ENCODE measurements at regions not wholly inside any gene's neighbourhood (a gene's known extent, or its start where the extent isn't known, plus 50 kb on each side); places are given as distances from the start of the nearest gene placed in this dataset.
"Not testable (repeated sequence)": the region's sequence is repeated elsewhere in the genome, so short reads cannot be mapped to it uniquely, and the experiment has no call there.

- Mint-ChIP-seq H3K4me1 (no peaks in the 10 kb centered on the region), H3K36me3 (no peaks in the 10 kb centered on the region), H3K4me3 (no peak overlapping the region), H3K27me3 (ENCODE audit: insufficient read depth, low read depth) (no peaks in the 10 kb centered on the region), H3K27ac (no peak overlapping the region), H3K9me3 (peaks cover 4% of the 10 kb centered on the region)
- Histone ChIP-seq H3K9ac (no peak overlapping the region), H4K20me1 (ENCODE audit: low read depth) (no peaks in the 10 kb centered on the region), H3K4me3 (no peak overlapping the region), H3K27me3 (no peaks in the 10 kb centered on the region), H3K27ac (no peak overlapping the region), H3K4me1 (no peaks in the 10 kb centered on the region), H3F3A (ENCODE audit: low read depth) (no peaks in the 10 kb centered on the region), H3K4me2 (no peak overlapping the region), H3K36me3 (no peaks in the 10 kb centered on the region), H3K79me2 (ENCODE audit: low read depth) (no peaks in the 10 kb centered on the region), H2AFZ (replicated peaks) (no peak overlapping the region), H3K9me3 (ENCODE audit: low read depth) (peaks cover 3% of the 10 kb centered on the region)
- TF ChIP-seq EZH2phosphoT487 (IDR thresholded peaks at IDR 0.05) = no peak
- TF ChIP-seq EZH2 (IDR thresholded peaks at IDR 0.05) = no peak
- TF ChIP-seq, protein P1, sequence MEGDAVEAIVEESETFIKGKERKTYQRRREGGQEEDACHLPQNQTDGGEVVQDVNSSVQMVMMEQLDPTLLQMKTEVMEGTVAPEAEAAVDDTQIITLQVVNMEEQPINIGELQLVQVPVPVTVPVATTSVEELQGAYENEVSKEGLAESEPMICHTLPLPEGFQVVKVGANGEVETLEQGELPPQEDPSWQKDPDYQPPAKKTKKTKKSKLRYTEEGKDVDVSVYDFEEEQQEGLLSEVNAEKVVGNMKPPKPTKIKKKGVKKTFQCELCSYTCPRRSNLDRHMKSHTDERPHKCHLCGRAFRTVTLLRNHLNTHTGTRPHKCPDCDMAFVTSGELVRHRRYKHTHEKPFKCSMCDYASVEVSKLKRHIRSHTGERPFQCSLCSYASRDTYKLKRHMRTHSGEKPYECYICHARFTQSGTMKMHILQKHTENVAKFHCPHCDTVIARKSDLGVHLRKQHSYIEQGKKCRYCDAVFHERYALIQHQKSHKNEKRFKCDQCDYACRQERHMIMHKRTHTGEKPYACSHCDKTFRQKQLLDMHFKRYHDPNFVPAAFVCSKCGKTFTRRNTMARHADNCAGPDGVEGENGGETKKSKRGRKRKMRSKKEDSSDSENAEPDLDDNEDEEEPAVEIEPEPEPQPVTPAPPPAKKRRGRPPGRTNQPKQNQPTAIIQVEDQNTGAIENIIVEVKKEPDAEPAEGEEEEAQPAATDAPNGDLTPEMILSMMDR (IDR thresholded peaks at IDR 0.05) = no peak
- no peak for DNase-seq (ENCODE audit: low spot score)
These were observed 164.2 kb upstream of the SPANXN4 start for GRCh38 chrX:142861557-142861956.

DNA sequence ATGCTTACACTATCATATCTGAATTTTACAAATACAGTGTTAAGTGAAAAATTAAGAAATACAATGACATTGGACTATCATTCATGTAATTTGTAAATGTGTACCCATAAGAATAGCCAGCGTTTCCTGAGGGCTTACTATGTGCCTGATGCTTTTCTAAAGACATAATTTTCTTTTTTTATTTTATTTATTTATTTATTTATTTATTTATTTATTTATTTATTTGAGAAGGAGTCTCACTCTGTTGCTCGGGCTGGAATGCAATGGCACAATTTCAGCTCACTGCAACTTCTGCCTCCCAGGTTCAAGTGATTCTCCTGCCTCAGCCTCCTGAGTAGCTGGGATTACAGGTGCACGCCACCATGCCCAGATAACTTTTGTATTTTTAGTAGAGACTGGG is 159.5 kb upstream of the SPANXN4 start:
- not testable (repeated sequence) for H3K9ac ChIP-seq; H3K4me1 ChIP-seq; H3K27ac ChIP-seq; DNase-seq (ENCODE audit: low spot score); H3K27ac Mint-ChIP-seq; H3F3A ChIP-seq (ENCODE audit: low read depth); H3K4me3 Mint-ChIP-seq; H3K27me3 Mint-ChIP-seq (ENCODE audit: insufficient read depth, low read depth); H3K36me3 ChIP-seq; H2AFZ ChIP-seq (replicated peaks); H3K27me3 ChIP-seq; H3K4me2 ChIP-seq; H3K4me1 Mint-ChIP-seq; H3K36me3 Mint-ChIP-seq; H3K9me3 ChIP-seq (ENCODE audit: low read depth); H3K4me3 ChIP-seq; H4K20me1 ChIP-seq (ENCODE audit: low read depth); H3K79me2 ChIP-seq (ENCODE audit: low read depth)
- H3K9me3 Mint-ChIP-seq = peaks cover 14% of the 10 kb centered on the region

GRCh38 chrX:142873214-142873613 is 152.5 kb upstream of the SPANXN4 start:
- TF ChIP-seq, protein P1 (IDR thresholded peaks at IDR 0.05) = no peak
- no peak for TF ChIP-seq EZH2 (IDR thresholded peaks at IDR 0.05)
- no peaks in the 10 kb centered on the region for H3K79me2 ChIP-seq (ENCODE audit: low read depth)
- H3K4me1 ChIP-seq = no peaks in the 10 kb centered on the region
- no peak overlapping the region for H3K27ac Mint-ChIP-seq
- no peaks in the 10 kb centered on the region for H3F3A ChIP-seq (ENCODE audit: low read depth)
- no peak for DNase-seq (ENCODE audit: low spot score)
- no peaks in the 10 kb centered on the region for H3K27me3 Mint-ChIP-seq (ENCODE audit: insufficient read depth, low read depth)
- no peaks in the 10 kb centered on the region for H4K20me1 ChIP-seq (ENCODE audit: low read depth)
- no peaks in the 10 kb centered on the region for H3K36me3 Mint-ChIP-seq
- no peak overlapping the region for H2AFZ ChIP-seq (replicated peaks)
- no peaks in the 10 kb centered on the region for H3K4me1 Mint-ChIP-seq
- H3K36me3 ChIP-seq = no peaks in the 10 kb centered on the region
- H3K4me3 Mint-ChIP-seq = no peak overlapping the region
- H3K9me3 ChIP-seq (ENCODE audit: low read depth) = peaks cover 5% of the 10 kb centered on the region
- no peak overlapping the region for H3K4me2 ChIP-seq
- H3K9me3 Mint-ChIP-seq = peaks cover 10% of the 10 kb centered on the region
- H3K4me3 ChIP-seq = no peak overlapping the region
- no peaks in the 10 kb centered on the region for H3K27me3 ChIP-seq
- H3K27ac ChIP-seq = no peak overlapping the region
- no peak overlapping the region for H3K9ac ChIP-seq

- Histone ChIP-seq H3K27ac (no peak overlapping the region), H3K9ac (no peak overlapping the region), H4K20me1 (ENCODE audit: low read depth) (no peaks in the 10 kb centered on the region), H3K36me3 (no peaks in the 10 kb centered on the region), H3K79me2 (ENCODE audit: low read depth) (no peaks in the 10 kb centered on the region), H3F3A (ENCODE audit: low read depth) (peaks cover 9% of the 10 kb centered on the region), H3K4me1 (no peaks in the 10 kb centered on the region), H3K27me3 (no peaks in the 10 kb centered on the region), H2AFZ (replicated peaks) (no peak overlapping the region), H3K4me3 (no peak overlapping the region), H3K9me3 (ENCODE audit: low read depth) (no peaks in the 10 kb centered on the region), H3K4me2 (no peak overlapping the region)
- TF ChIP-seq, protein P1 (IDR thresholded peaks at IDR 0.05) = no peak
- TF ChIP-seq EZH2phosphoT487 (IDR thresholded peaks at IDR 0.05) (no peak), EZH2 (IDR thresholded peaks at IDR 0.05) (no peak)
- Mint-ChIP-seq H3K27ac (no peak overlapping the region), H3K27me3 (ENCODE audit: insufficient read depth, low read depth) (peaks cover 2% of the 10 kb centered on the region), H3K4me3 (no peak overlapping the region), H3K4me1 (no peaks in the 10 kb centered on the region), H3K36me3 (no peaks in the 10 kb centered on the region), H3K9me3 (no peaks in the 10 kb centered on the region)
- no peak for DNase-seq (ENCODE audit: low spot score)
These were observed 140.8 kb upstream of the SPANXN4 start for GRCh38 chrX:142884881-142885280.
